ENCODE measurements at regions not wholly inside any gene's neighbourhood (a gene's known extent, or its start where the extent isn't known, plus 50 kb on each side); places are given as distances from the start of the nearest gene placed in this dataset.

DNA sequence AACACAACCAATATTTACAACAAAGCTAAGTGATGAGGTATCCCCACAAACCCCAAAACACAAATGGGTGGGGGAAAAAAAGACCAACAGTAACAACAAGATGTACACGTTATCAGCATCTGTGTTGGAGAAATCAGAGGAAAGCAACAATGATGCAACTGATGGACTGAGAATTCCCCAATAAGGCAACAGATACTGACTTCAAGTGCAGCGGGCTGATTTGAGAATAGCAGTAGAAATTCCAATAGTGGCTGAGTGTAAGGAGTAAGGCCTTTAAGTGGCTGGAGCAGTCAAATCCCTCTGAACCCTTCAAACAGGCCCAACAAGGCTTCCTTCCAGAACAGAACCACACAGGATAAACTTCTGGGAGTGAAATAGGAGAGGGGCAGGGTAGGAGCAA lies 97.6 kb downstream of the TM2D1 start:
- TF ChIP-seq, protein P1, sequence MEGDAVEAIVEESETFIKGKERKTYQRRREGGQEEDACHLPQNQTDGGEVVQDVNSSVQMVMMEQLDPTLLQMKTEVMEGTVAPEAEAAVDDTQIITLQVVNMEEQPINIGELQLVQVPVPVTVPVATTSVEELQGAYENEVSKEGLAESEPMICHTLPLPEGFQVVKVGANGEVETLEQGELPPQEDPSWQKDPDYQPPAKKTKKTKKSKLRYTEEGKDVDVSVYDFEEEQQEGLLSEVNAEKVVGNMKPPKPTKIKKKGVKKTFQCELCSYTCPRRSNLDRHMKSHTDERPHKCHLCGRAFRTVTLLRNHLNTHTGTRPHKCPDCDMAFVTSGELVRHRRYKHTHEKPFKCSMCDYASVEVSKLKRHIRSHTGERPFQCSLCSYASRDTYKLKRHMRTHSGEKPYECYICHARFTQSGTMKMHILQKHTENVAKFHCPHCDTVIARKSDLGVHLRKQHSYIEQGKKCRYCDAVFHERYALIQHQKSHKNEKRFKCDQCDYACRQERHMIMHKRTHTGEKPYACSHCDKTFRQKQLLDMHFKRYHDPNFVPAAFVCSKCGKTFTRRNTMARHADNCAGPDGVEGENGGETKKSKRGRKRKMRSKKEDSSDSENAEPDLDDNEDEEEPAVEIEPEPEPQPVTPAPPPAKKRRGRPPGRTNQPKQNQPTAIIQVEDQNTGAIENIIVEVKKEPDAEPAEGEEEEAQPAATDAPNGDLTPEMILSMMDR (IDR thresholded peaks at IDR 0.05; ENCODE audit: unreplicated experiment) = no peak
- DNase-seq (ENCODE audit: low spot score) = no peak
- Mint-ChIP-seq H3K36me3 (ENCODE audit: low read depth, unreplicated experiment) (no peaks in the 10 kb centered on the region), H3K27ac (ENCODE audit: unreplicated experiment) (no peak overlapping the region), H3K4me1 (ENCODE audit: unreplicated experiment) (no peaks in the 10 kb centered on the region), H3K4me3 (ENCODE audit: unreplicated experiment) (no peak overlapping the region), H3K9me3 (ENCODE audit: unreplicated experiment) (no peaks in the 10 kb centered on the region), H3K27me3 (ENCODE audit: unreplicated experiment) (no peaks in the 10 kb centered on the region)

DNA sequence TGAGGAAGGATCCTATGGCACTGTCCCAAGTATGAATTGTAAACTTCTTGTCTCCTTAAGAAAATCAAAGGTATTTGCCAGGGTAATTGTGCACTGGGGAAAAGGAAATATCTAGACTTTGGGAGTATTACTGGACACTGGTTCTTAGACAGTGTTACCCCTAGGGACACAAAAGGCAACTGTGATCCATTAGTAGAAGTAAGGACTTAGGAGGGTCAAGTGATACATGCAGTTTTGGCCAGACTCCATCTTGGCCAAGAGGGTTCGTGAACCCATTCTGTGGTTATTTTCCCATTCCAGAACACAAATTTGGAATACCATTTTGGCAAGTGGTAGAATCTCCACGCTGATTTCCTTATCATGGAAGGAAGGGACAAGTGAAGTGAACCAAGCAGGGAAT lies 98.1 kb downstream of the TM2D1 start:
- DNase-seq (ENCODE audit: low spot score) = no peak
- Mint-ChIP-seq H3K36me3 (ENCODE audit: low read depth, unreplicated experiment) (no peaks in the 10 kb centered on the region), H3K4me1 (ENCODE audit: unreplicated experiment) (no peaks in the 10 kb centered on the region), H3K4me3 (ENCODE audit: unreplicated experiment) (no peak overlapping the region), H3K27me3 (ENCODE audit: unreplicated experiment) (no peaks in the 10 kb centered on the region), H3K27ac (ENCODE audit: unreplicated experiment) (no peak overlapping the region), H3K9me3 (ENCODE audit: unreplicated experiment) (no peaks in the 10 kb centered on the region)
- TF ChIP-seq, protein P1 (IDR thresholded peaks at IDR 0.05; ENCODE audit: unreplicated experiment) = no peak

DNA sequence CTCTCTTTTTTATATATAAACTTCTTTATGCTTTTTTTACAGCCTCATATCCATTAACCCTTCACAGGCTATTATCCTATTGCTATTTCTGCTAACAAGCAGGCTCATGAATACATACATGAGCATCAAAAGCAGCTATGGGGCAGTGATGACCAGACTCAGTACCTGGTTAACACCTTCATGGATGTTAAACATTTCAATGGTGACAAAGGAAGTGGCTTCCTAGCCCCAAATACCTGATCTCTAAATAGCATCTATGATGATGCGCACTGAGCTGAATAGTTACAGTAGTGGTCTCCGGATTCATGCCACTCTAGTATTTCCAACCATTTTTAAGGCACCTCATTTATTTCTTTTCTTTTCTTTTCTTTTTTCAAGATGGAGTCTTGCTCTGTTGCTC lies 101.1 kb downstream of the TM2D1 start:
- no peaks in the 10 kb centered on the region for H3K9me3 Mint-ChIP-seq (ENCODE audit: unreplicated experiment)
- H3K4me3 Mint-ChIP-seq (ENCODE audit: unreplicated experiment) = no peak overlapping the region
- TF ChIP-seq, protein P1 (IDR thresholded peaks at IDR 0.05; ENCODE audit: unreplicated experiment) = no peak
- H3K27me3 Mint-ChIP-seq (ENCODE audit: unreplicated experiment) = no peaks in the 10 kb centered on the region
- H3K36me3 Mint-ChIP-seq (ENCODE audit: low read depth, unreplicated experiment) = no peaks in the 10 kb centered on the region
- no peak overlapping the region for H3K27ac Mint-ChIP-seq (ENCODE audit: unreplicated experiment)
- H3K4me1 Mint-ChIP-seq (ENCODE audit: unreplicated experiment) = no peaks in the 10 kb centered on the region
- DNase-seq (ENCODE audit: low spot score) = no peak

DNA sequence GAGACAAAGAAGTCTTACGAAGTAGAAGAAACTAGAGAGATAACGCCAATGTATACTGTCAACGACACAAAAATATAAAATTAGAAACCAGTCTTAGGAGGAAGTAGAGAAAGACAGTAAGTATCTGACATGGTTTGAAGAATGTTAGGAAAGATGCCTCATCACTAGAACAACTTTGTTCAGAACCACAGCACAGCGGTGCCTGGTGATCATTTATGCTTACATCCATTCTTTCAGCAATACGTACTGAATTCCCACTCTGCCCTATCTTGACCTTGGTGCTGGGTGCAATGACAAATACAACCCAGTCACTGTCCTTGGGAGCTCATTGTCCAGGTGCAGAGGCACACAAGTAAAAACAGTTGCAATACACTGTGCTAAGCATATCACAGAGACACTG lies 104.4 kb downstream of the TM2D1 start:
- DNase-seq (ENCODE audit: low spot score) = no peak
- no peaks in the 10 kb centered on the region for H3K36me3 Mint-ChIP-seq (ENCODE audit: low read depth, unreplicated experiment)
- no peak overlapping the region for H3K4me3 Mint-ChIP-seq (ENCODE audit: unreplicated experiment)
- H3K9me3 Mint-ChIP-seq (ENCODE audit: unreplicated experiment) = no peaks in the 10 kb centered on the region
- H3K27ac Mint-ChIP-seq (ENCODE audit: unreplicated experiment) = no peak overlapping the region
- TF ChIP-seq, protein P1 (IDR thresholded peaks at IDR 0.05; ENCODE audit: unreplicated experiment) = no peak
- H3K4me1 Mint-ChIP-seq (ENCODE audit: unreplicated experiment) = peaks cover 4% of the 10 kb centered on the region
- H3K27me3 Mint-ChIP-seq (ENCODE audit: unreplicated experiment) = no peaks in the 10 kb centered on the region

DNA sequence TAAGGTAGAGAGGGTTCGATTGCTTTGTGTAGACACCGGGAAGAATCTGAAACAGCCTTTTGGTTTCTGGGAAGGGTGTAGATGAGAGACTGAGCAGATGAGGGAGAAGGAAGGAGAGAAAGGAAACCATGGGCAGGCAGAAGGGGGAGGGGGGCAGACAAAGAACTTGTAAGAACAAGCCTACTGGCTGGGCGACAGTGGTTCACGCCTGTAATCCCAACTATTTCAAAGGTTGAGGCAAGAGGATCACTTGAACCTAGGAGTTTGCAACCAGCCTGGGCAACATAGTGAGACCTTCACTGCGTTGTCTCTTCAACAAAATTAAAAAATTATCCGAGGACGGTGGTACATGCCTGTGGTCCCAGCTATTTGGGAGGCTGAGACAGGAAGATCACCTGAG lies 106.2 kb downstream of the TM2D1 start:
- Mint-ChIP-seq H3K9me3 (ENCODE audit: unreplicated experiment) (no peaks in the 10 kb centered on the region), H3K27ac (ENCODE audit: unreplicated experiment) (no peak overlapping the region), H3K4me1 (ENCODE audit: unreplicated experiment) (peaks cover 4% of the 10 kb centered on the region), H3K36me3 (ENCODE audit: low read depth, unreplicated experiment) (no peaks in the 10 kb centered on the region), H3K4me3 (ENCODE audit: unreplicated experiment) (no peak overlapping the region), H3K27me3 (ENCODE audit: unreplicated experiment) (no peaks in the 10 kb centered on the region)
- TF ChIP-seq, protein P1 (IDR thresholded peaks at IDR 0.05; ENCODE audit: unreplicated experiment) = no peak
- no peak for DNase-seq (ENCODE audit: low spot score)

All from endothelial cell (in vitro differentiated cells).